Mesendoderm (in vitro differentiated cells): ENCODE measurements at regions not wholly inside any gene's neighbourhood (a gene's known extent, or its start where the extent isn't known, plus 50 kb on each side); places are given as distances from the start of the nearest gene placed in this dataset.

Experiments
- DNase-seq: peaks from one replicate; pipeline ENCODE4 v3.0.0; 2013
- H2AK5ac ChIP-seq: 2 replicates; pipeline ENCODE4 v1.6.1; 2013; ENCODE audit warnings: low read length, inconsistent platforms
- H2BK120ac ChIP-seq: 2 replicates; pipeline ENCODE4 v1.6.1; 2013; ENCODE audit warnings: low read depth, mild to moderate bottlenecking, low read length, moderate library complexity, mixed read lengths
- H2BK15ac ChIP-seq: replicated peaks from 2 replicates; pipeline ENCODE4 v1.6.1; 2013; ENCODE audit warnings: low read depth, mild to moderate bottlenecking, moderate library complexity
- H2BK5ac ChIP-seq: 2 replicates; pipeline ENCODE4 v1.6.1; 2013; ENCODE audit warnings: low read length, inconsistent platforms
- H3K18ac ChIP-seq: 2 replicates; pipeline ENCODE4 v1.6.1; 2013; ENCODE audit warnings: mild to moderate bottlenecking, low read length, mixed read lengths
- H3K23ac ChIP-seq: one replicate; pipeline ENCODE4 v1.6.1; 2013; ENCODE audit warnings: low read length
- H3K27ac ChIP-seq: 2 replicates; pipeline ENCODE4 v1.5.1; 2013; ENCODE audit warnings: low read depth, mild to moderate bottlenecking, inconsistent platforms, low read length, moderate library complexity
- H3K27me3 ChIP-seq: 2 replicates; pipeline ENCODE4 v1.6.1; 2013; ENCODE audit warnings: low read length, control low read depth, mild to moderate bottlenecking, inconsistent platforms; ENCODE audit not compliant: insufficient read depth, poor library complexity
- H3K36me3 ChIP-seq: 2 replicates; pipeline ENCODE4 v1.6.1; 2013; ENCODE audit warnings: low read length, inconsistent platforms; ENCODE audit not compliant: control insufficient read depth, insufficient read depth
- H3K4ac ChIP-seq: one replicate; pipeline ENCODE4 v1.6.1; 2013; ENCODE audit warnings: low read depth, mild to moderate bottlenecking, low read length, moderate library complexity
- H3K4me1 ChIP-seq: 2 replicates; pipeline ENCODE4 v1.6.1; 2013; ENCODE audit warnings: low read depth, low read length, inconsistent platforms; ENCODE audit not compliant: control insufficient read depth
- H3K4me2 ChIP-seq: 2 replicates; pipeline ENCODE4 v1.6.1; 2013; ENCODE audit warnings: low read length
- H3K4me3 ChIP-seq: 2 replicates; pipeline ENCODE4 v1.5.1; 2013; ENCODE audit warnings: mild to moderate bottlenecking, low read length
- H3K56ac ChIP-seq: one replicate; pipeline ENCODE4 v1.6.1; 2013; ENCODE audit warnings: low read length
- H3K79me1 ChIP-seq: 2 replicates; pipeline ENCODE4 v1.6.1; 2013; ENCODE audit warnings: low read length, inconsistent platforms
- H3K79me2 ChIP-seq: 2 replicates; pipeline ENCODE4 v1.6.1; 2013; ENCODE audit warnings: mild to moderate bottlenecking, low read length; ENCODE audit not compliant: control insufficient read depth, insufficient read depth
- H3K9ac ChIP-seq: 2 replicates; pipeline ENCODE4 v1.6.1; 2013; ENCODE audit warnings: low read length, inconsistent platforms
- H4K5ac ChIP-seq: one replicate; pipeline ENCODE4 v1.6.1; 2013; ENCODE audit warnings: low read length
- H4K8ac ChIP-seq: one replicate; pipeline ENCODE4 v1.6.1; 2013; ENCODE audit warnings: low read depth, mild to moderate bottlenecking, control low read depth, low read length, moderate library complexity
- WGBS: extraction: QIAGEN DNeasy Blood & Tissue Kit; methylation state at CpG from one replicate; pipeline ENCODE4 v1.1.7; 2013; ENCODE audit warnings: low lambda C conversion rate, missing lambda C conversion rate; ENCODE audit not compliant: insufficient coverage; ENCODE audit errors: extremely low coverage; 5-methylcytosine and 5-hydroxymethylcytosine counted together

DNA sequence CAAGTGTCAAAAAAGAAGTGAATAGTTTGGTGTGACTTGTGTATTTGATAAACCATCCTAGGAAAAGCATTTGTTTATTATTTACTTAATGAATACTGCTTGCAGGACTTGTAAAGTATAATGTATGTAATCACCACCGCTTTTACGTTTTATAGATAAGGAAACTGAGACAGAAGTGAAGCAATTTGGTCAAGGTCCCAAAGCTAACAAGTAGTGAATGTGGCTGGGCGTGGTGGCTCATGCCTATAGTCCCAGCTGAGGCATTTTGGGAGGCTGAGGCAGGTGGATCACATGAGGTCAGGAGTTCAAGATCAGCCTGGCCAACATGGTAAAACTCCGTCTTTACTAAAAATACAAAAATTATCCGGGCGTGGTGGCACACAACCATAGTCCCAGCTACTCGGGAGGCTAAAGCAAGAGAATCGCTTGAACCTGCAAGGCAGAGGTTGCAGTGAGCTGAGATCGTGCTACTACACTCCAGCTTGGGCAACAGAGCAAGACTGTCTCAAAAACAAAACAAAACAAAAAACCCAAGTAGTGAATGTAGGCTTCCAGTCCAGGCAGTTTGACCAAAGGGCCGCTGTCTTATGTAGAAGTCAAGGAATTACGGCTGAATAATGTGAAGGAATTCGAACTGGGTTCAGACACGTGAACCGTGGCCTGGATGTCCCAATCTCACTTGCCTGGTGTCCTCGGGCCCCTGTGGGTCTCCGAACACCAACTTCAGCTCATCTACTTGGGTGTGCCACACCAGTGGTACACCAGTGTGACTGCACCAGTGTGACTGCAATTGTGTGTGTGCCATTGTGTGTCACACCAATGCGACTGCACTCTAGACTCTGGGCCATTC is 88.3 kb upstream of the MED13L start:
- Histone ChIP-seq H2AK5ac (no peak overlapping the region), H2BK120ac (no peak overlapping the region), H2BK15ac (no peak overlapping the region), H4K5ac (no peak overlapping the region), H3K4ac (no peak overlapping the region), H3K18ac (no peak overlapping the region), H2BK5ac (no peak overlapping the region), H4K8ac (no peak overlapping the region), H3K56ac (no peak overlapping the region), H3K23ac (no peak overlapping the region), H3K79me2 (no peaks in the 10 kb centered on the region), H3K4me1 (no peaks in the 10 kb centered on the region), H3K9ac (no peak overlapping the region), H3K79me1 (no peaks in the 10 kb centered on the region), H3K4me3 (no peak overlapping the region), H3K27ac (no peak overlapping the region), H3K27me3 (no peaks in the 10 kb centered on the region), H3K36me3 (no peaks in the 10 kb centered on the region), H3K4me2 (no peak overlapping the region)
- no CpG with 5 or more reads among the region's 17 CpGs for WGBS
- DNase-seq, result no peak

DNA sequence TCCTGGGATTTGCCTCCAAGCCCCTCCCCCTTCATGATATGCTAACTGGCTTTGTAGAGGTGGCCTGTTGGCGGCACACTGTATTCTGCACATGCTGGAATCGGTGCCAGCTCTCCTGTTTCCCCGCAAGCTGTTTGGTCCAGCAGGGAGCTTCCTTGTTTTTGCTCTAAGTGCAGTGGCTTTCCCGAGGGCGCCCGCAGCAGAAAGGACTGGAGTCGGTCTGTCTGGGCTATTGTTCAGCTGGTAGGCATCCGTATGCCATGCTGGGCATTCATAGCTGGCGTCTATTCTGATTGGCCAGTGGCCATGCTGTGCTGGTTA is 88.9 kb upstream of the MED13L start:
- no peaks in the 10 kb centered on the region for H3K79me1 ChIP-seq
- no peak overlapping the region for H3K27ac ChIP-seq
- no peak overlapping the region for H4K8ac ChIP-seq
- no CpG with 5 or more reads among the region's 9 CpGs for WGBS
- no peaks in the 10 kb centered on the region for H3K4me1 ChIP-seq
- no peak overlapping the region for H2BK15ac ChIP-seq
- no peak overlapping the region for H2BK5ac ChIP-seq
- H3K27me3 ChIP-seq, result no peaks in the 10 kb centered on the region
- no peak overlapping the region for H3K9ac ChIP-seq
- DNase-seq, result no peak
- no peak overlapping the region for H3K4me2 ChIP-seq
- H3K18ac ChIP-seq, result no peak overlapping the region
- H3K23ac ChIP-seq, result no peak overlapping the region
- H2AK5ac ChIP-seq, result no peak overlapping the region
- H4K5ac ChIP-seq, result no peak overlapping the region
- no peak overlapping the region for H3K4ac ChIP-seq
- no peaks in the 10 kb centered on the region for H3K79me2 ChIP-seq
- no peaks in the 10 kb centered on the region for H3K36me3 ChIP-seq
- H2BK120ac ChIP-seq, result no peak overlapping the region
- H3K4me3 ChIP-seq, result no peak overlapping the region
- no peak overlapping the region for H3K56ac ChIP-seq

DNA sequence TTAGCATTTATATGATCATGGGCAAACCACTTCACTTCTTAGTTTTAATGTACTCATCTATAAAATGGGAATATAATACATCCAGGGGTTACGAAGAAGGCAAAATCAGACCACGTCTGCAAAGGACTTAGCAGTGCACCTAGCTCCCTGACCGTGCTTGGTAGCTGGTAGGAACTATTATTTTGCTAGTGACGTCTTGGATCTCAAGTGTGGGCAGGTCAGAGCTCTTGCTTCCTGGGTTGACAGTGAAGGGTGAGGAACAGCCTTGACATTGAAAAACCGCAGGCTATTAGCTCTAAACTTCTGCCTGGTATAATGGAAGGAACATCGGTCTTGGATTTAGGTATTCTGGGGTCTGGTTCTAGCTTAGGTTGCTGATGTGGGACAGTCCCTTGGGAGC is 89.3 kb upstream of the MED13L start:
- DNase-seq, result no peak

DNA sequence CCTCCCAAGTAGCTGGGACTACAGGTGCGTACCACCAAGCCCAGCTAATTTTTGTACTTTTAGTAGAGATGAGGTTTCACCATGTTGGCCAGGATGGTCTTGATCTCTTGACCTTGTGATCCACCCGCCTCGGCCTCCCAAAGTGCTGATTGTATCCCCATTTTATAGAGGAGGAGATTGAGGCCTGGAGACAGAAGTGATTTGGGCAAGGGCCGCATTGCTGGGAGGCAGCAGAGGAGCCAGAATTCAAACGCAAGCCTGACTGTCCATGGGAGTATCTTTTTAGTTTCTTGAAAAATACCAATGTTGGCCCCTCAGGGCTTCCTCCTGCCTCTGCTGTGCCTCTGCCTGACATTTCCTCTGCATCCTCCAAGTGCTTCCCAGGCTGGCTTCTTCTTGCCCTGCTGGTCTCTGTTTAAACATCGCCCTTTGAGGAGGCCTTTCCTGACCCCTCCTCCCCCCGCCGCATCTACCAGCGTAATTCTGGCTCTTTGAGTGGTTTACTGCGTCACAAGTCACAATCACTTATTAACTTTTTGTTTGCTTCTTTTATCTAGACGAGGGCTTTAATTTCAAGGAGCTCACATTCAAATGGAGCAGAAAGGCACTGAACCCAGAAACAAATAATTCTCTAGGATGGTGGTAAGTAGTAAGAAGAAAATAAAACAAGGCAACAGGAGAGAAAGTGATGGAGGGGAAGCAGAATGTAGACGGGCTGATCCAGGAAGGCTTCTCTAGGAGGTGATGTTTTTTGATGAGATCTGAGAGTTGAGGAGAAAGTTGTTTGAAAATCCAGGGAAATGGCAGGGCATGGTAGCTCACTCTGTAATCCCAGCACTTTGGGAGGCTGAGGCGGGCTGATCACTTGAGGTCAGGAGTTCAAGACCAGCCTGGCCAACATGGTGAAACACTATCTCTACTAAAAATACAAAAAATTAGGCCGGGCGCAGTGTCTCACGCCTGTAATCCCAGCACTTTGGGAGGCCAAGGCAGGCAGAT is 91.0 kb upstream of the MED13L start:
- Histone ChIP-seq H2BK120ac (no peak overlapping the region), H2AK5ac (no peak overlapping the region), H4K8ac (no peak overlapping the region), H4K5ac (no peak overlapping the region), H2BK15ac (no peak overlapping the region), H3K4ac (no peak overlapping the region), H3K9ac (no peak overlapping the region), H3K27me3 (no peaks in the 10 kb centered on the region), H3K27ac (no peak overlapping the region), H3K79me2 (no peaks in the 10 kb centered on the region), H3K4me3 (no peak overlapping the region), H3K23ac (no peak overlapping the region), H3K4me1 (no peaks in the 10 kb centered on the region), H3K18ac (peak overlapping the region; percentile 3), H3K79me1 (no peaks in the 10 kb centered on the region), H3K56ac (no peak overlapping the region), H2BK5ac (no peak overlapping the region), H3K4me2 (no peak overlapping the region), H3K36me3 (no peaks in the 10 kb centered on the region)
- peak; percentile 57 for DNase-seq
- no CpG with 5 or more reads among the region's 16 CpGs for WGBS

More for the DNA sequence above, 89.3 kb upstream of the MED13L start:
- no peak overlapping the region for H3K23ac ChIP-seq
- H3K56ac ChIP-seq, result no peak overlapping the region
- no peak overlapping the region for H4K8ac ChIP-seq
- no peak overlapping the region for H3K4ac ChIP-seq
- no peak overlapping the region for H3K4me3 ChIP-seq
- H3K9ac ChIP-seq, result no peak overlapping the region
- no peaks in the 10 kb centered on the region for H3K79me1 ChIP-seq
- no peak overlapping the region for H3K4me2 ChIP-seq
- no peak overlapping the region for H2BK15ac ChIP-seq
- no peaks in the 10 kb centered on the region for H3K27me3 ChIP-seq
- no peak overlapping the region for H3K27ac ChIP-seq
- no peak overlapping the region for H4K5ac ChIP-seq
- no peaks in the 10 kb centered on the region for H3K36me3 ChIP-seq
- no peaks in the 10 kb centered on the region for H3K79me2 ChIP-seq
- H2BK5ac ChIP-seq, result no peak overlapping the region
- H2AK5ac ChIP-seq, result no peak overlapping the region
- H3K4me1 ChIP-seq, result no peaks in the 10 kb centered on the region
- no peak overlapping the region for H3K18ac ChIP-seq
- no CpG with 5 or more reads among the region's 6 CpGs for whole genome bisulfite sequencing
- no peak overlapping the region for H2BK120ac ChIP-seq

DNA sequence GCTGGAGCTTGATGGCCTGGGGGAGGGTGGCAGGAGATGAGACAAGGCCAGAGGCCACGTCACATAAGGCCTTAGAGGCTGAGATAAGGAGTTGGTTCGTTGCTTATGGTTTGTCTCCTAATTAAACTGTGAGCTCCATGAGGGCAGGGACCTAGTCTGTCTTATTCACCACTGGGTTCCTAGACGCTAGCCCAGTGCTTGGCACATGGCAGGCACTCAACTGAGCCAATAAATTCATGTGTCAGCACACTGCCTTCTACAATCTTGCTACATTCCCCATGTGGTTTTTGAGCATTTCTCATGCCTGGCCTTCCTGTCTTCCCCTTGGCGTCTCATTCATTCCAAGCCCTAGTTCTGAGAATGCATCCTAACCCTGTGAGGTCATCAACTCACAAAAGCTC is 92.5 kb upstream of the MED13L start:
- H3K4me1 ChIP-seq, result no peaks in the 10 kb centered on the region
- no peaks in the 10 kb centered on the region for H3K27me3 ChIP-seq
- H3K23ac ChIP-seq, result no peak overlapping the region
- H2BK15ac ChIP-seq, result no peak overlapping the region
- H3K4me2 ChIP-seq, result no peak overlapping the region
- no peaks in the 10 kb centered on the region for H3K79me1 ChIP-seq
- no peaks in the 10 kb centered on the region for H3K79me2 ChIP-seq
- no peak overlapping the region for H3K56ac ChIP-seq
- H3K4me3 ChIP-seq, result no peak overlapping the region
- no peak overlapping the region for H2BK120ac ChIP-seq
- H2AK5ac ChIP-seq, result no peak overlapping the region
- no peak overlapping the region for H3K18ac ChIP-seq
- no peak overlapping the region for H4K5ac ChIP-seq
- no CpG with 5 or more reads among the region's 4 CpGs for WGBS
- no peak overlapping the region for H3K9ac ChIP-seq
- H3K36me3 ChIP-seq, result no peaks in the 10 kb centered on the region
- H4K8ac ChIP-seq, result no peak overlapping the region
- H3K27ac ChIP-seq, result no peak overlapping the region
- DNase-seq, result peak; percentile 84
- peak overlapping the region; percentile 18 for H3K4ac ChIP-seq
- no peak overlapping the region for H2BK5ac ChIP-seq
